ENCODE measurements at regions not wholly inside any gene's neighbourhood (a gene's known extent, or its start where the extent isn't known, plus 50 kb on each side); places are given as distances from the start of the nearest gene placed in this dataset.

- TF ChIP-seq EP300 (IDR thresholded peaks at IDR 0.05; ENCODE audit: borderline replicate concordance) (no peak), FOXM1 (IDR thresholded peaks at IDR 0.05; ENCODE audit: borderline replicate concordance, low read depth) (no peak), RAD21 (IDR thresholded peaks at IDR 0.05; ENCODE audit: low read depth) (no peak), YY1 (IDR thresholded peaks at IDR 0.05; ENCODE audit: low read depth) (no peak), CEBPB (IDR thresholded peaks at IDR 0.05) (no peak)
- TF ChIP-seq, protein P1, sequence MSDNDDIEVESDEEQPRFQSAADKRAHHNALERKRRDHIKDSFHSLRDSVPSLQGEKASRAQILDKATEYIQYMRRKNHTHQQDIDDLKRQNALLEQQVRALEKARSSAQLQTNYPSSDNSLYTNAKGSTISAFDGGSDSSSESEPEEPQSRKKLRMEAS (IDR thresholded peaks at IDR 0.05): no peak
Measured at GRCh38 chr12:100721169-100721568, 73.4 kb upstream of the ANO4 start.
